ENCODE measurements at regions not wholly inside any gene's neighbourhood (a gene's known extent, or its start where the extent isn't known, plus 50 kb on each side); places are given as distances from the start of the nearest gene placed in this dataset.
A peak's percentile ranks its signal among the peaks of the same experiment; 100 is the strongest.

DNA sequence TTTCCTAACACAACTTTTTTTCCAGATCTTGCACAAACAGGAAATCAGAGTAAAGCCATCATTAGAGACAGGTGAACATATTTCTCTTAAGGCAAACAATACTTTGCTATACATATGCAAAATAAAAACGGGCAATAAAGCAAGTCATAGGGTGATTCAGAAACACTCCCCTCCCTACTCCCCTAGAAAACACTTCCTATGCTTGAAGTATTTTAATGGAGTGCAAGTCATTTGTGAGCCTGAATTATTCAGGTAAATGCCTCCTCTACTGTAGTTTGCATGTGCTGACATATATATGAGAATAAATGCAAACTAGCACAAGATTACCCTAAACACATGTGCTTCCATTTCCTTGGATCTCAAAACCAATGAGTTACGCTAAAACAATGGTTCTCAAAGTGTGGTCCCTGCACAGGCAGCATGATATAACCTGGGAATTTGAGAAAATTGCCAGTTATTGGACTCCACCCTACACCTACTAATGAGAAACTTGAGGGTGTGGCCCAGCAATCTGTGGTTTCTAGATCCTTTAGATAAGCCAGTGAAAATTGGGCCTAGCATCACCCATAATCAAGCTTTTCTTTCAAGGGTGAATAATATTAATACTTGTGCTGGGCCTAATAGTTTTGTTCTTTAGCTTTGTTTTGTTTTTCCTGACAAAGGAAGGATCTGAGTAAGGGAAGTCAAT, 159.7 kb upstream of the BMP4 start:
- DNase-seq (ENCODE audit: low read depth), result no peak
- Histone ChIP-seq H3K4me3 (ENCODE audit: low read depth, low read length) (no peak overlapping the region), H3K27me3 (ENCODE audit: control insufficient read depth, insufficient read depth, low read length) (no peaks in the 10 kb centered on the region), H3K36me3 (ENCODE audit: control insufficient read depth, insufficient read depth, low read length) (no peaks in the 10 kb centered on the region)
- TF ChIP-seq, protein P1, sequence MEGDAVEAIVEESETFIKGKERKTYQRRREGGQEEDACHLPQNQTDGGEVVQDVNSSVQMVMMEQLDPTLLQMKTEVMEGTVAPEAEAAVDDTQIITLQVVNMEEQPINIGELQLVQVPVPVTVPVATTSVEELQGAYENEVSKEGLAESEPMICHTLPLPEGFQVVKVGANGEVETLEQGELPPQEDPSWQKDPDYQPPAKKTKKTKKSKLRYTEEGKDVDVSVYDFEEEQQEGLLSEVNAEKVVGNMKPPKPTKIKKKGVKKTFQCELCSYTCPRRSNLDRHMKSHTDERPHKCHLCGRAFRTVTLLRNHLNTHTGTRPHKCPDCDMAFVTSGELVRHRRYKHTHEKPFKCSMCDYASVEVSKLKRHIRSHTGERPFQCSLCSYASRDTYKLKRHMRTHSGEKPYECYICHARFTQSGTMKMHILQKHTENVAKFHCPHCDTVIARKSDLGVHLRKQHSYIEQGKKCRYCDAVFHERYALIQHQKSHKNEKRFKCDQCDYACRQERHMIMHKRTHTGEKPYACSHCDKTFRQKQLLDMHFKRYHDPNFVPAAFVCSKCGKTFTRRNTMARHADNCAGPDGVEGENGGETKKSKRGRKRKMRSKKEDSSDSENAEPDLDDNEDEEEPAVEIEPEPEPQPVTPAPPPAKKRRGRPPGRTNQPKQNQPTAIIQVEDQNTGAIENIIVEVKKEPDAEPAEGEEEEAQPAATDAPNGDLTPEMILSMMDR (IDR thresholded peaks at IDR 0.05; ENCODE audit: insufficient read depth, low read depth, low read length), result no peak
- ChIA-PET CTCF (interaction anchor here (0.6 kb wide), 1 partner anchor 135 kb away, joined by 4 read pairs; no protein-coding TSS in a partner anchor), POLR2A (no interaction called here)

DNA sequence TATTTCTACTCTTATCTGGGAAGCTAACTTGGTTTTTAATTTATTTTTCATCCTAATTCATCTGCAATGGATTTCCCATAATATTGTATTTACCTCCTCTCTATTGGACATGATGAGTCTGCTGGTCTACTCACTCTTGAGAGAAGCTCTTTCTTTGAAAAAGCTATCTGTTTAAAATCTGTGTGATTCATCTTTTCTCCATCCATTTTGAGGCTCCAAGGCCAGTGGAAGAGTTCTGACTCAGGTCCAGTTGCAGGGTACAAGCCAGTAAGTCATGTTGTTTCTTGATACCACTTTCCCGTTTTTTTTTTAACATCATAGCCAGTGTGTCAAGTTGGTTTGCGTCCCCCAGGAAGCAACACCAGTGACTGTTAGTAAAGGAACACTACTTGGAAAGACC, 160.3 kb upstream of the BMP4 start:
- peak; percentile 37 for DNase-seq (ENCODE audit: low read depth)
- CTCF ChIA-PET, result interaction anchor here (0.6 kb wide), 1 partner anchor 136 kb away, joined by 4 read pairs; no protein-coding TSS in a partner anchor
- POLR2A ChIA-PET, result interaction anchor here (0.6 kb wide), 1 partner anchor 762 kb away, joined by 4 read pairs; no protein-coding TSS in a partner anchor
- H3K36me3 ChIP-seq (ENCODE audit: control insufficient read depth, insufficient read depth, low read length), result no peaks in the 10 kb centered on the region
- no peaks in the 10 kb centered on the region for H3K27me3 ChIP-seq (ENCODE audit: control insufficient read depth, insufficient read depth, low read length)
- no peak overlapping the region for H3K4me3 ChIP-seq (ENCODE audit: low read depth, low read length)
- TF ChIP-seq, protein P1 (IDR thresholded peaks at IDR 0.05; ENCODE audit: insufficient read depth, low read depth, low read length), result no peak

DNA sequence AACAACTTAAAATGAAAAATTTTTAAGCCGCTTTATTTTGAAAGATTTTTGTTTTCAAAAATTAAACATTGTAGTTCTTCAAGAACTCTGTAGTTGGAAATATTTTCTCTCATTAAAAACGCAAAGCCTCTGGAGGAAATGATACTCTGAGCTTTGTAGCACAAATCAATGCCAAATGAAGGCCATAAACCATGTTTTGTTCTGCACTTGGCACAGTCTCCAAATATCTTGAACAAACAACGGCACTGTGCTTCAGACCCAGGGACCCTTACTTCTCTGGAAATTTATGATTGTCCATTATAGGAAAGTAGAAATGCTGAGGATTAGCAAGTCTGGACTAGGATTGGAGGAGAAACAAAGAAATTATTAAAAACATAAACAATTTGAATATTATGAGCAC, 160.8 kb upstream of the BMP4 start:
- Histone ChIP-seq H3K36me3 (ENCODE audit: control insufficient read depth, insufficient read depth, low read length) (no peaks in the 10 kb centered on the region), H3K27me3 (ENCODE audit: control insufficient read depth, insufficient read depth, low read length) (no peaks in the 10 kb centered on the region), H3K4me3 (ENCODE audit: low read depth, low read length) (no peak overlapping the region)
- no peak for DNase-seq (ENCODE audit: low read depth)
- ChIA-PET POLR2A (interaction anchor here (0.6 kb wide), 1 partner anchor 762 kb away, joined by 4 read pairs; no protein-coding TSS in a partner anchor), CTCF (interaction anchor here (0.6 kb wide), 1 partner anchor 181 kb away, joined by 3 read pairs; no protein-coding TSS in a partner anchor)
- TF ChIP-seq, protein P1 (IDR thresholded peaks at IDR 0.05; ENCODE audit: insufficient read depth, low read depth, low read length), result no peak

DNA sequence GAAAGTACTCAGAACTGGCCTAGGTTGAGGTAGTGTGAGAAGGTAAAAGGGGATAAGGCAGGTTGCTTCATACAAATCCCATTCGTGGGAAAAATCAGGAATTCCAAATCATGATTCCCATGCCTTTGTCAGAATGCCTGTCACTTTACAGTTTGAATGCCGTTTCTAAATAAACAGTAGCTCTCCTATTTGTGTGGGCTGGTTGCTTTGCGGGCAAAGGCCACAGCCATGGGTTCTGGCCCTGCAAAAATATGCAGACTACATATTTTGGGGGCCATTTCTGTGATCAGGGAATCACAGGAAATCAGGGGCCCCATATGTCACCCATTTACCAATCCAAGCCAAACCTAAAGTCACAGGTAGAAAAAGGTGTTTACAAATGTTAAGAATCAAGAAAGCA, 161.3 kb upstream of the BMP4 start:
- DNase-seq (ENCODE audit: low read depth), result no peak
- TF ChIP-seq, protein P1 (IDR thresholded peaks at IDR 0.05; ENCODE audit: insufficient read depth, low read depth, low read length), result no peak
- ChIA-PET POLR2A (no interaction called here), CTCF (interaction anchor here (0.6 kb wide), 2 partner anchors 39 to 182 kb away, joined by 3 read pairs; no protein-coding TSS in a partner anchor)
- Histone ChIP-seq H3K4me3 (ENCODE audit: low read depth, low read length) (no peak overlapping the region), H3K36me3 (ENCODE audit: control insufficient read depth, insufficient read depth, low read length) (no peaks in the 10 kb centered on the region), H3K27me3 (ENCODE audit: control insufficient read depth, insufficient read depth, low read length) (no peaks in the 10 kb centered on the region)

DNA sequence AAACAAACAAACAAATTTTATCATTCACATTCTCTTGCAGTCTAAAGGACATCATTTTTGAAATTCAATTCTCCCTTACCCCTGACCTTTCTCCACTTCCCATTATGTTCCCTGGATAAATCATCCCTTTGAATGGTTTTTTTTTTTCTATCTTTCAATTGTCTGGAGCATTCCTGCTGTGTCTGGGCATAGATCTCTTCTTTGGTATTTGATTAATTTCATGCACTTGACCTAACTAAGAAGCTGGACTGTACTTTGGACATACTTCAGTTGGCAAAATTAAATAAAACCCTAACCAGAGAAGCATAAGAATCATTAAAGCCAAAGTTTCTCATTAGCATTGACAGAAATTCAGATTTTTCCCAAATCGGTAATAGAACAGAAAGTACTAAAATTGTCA, 163.6 kb upstream of the BMP4 start:
- no peak overlapping the region for H3K4me3 ChIP-seq (ENCODE audit: low read depth, low read length)
- CTCF ChIA-PET, result no interaction called here
- no peak for DNase-seq (ENCODE audit: low read depth)

More for the DNA sequence above, 163.6 kb upstream of the BMP4 start:
- POLR2A ChIA-PET, result no interaction called here
- Histone ChIP-seq H3K36me3 (ENCODE audit: control insufficient read depth, insufficient read depth, low read length) (no peaks in the 10 kb centered on the region), H3K27me3 (ENCODE audit: control insufficient read depth, insufficient read depth, low read length) (no peaks in the 10 kb centered on the region)
- TF ChIP-seq, protein P1 (IDR thresholded peaks at IDR 0.05; ENCODE audit: insufficient read depth, low read depth, low read length), result no peak

All from BJ (cell line).